Endothelial cell of umbilical vein (primary cell): ENCODE measurements at regions not wholly inside any gene's neighbourhood (a gene's known extent, or its start where the extent isn't known, plus 50 kb on each side); places are given as distances from the start of the nearest gene placed in this dataset.

Source experiments
- CTCF ChIP-seq, 2 donors: IDR thresholded peaks; 1 replicate in 1 of 2; 2 replicates in 1 of 2; pipeline ENCODE4 v1.5.1; 2011; ENCODE audit warnings: low read length in 2 of 2, mild to moderate bottlenecking in 2 of 2, moderate library complexity in 2 of 2, control low read depth in 1 of 2, inconsistent platforms in 1 of 2, low read depth in 1 of 2; ENCODE audit not compliant: insufficient read depth in 1 of 2; ENCODE audit errors: extremely low read depth in 1 of 2
- EZH2 ChIP-seq: IDR thresholded peaks from 2 replicates; pipeline ENCODE4 v1.6.1; 2012; ENCODE audit warnings: borderline replicate concordance, low read depth, mild to moderate bottlenecking, moderate library complexity, low read length, inconsistent platforms; ENCODE audit not compliant: severe bottlenecking
- MYC ChIP-seq: IDR thresholded peaks from one replicate; pipeline ENCODE4 v1.6.1; 2011; ENCODE audit warnings: mild to moderate bottlenecking, low read depth, low read length
- POLR2A ChIP-seq: IDR thresholded peaks from 2 replicates; pipeline ENCODE4 v1.6.1; 2012; ENCODE audit warnings: low read depth, mild to moderate bottlenecking, control low read depth, low read length
- POLR2AphosphoS5 ChIP-seq: IDR thresholded peaks from 2 replicates; pipeline ENCODE4 v1.6.1; 2012; ENCODE audit warnings: low read depth, mild to moderate bottlenecking, control low read depth, low read length, moderate library complexity; ENCODE audit not compliant: insufficient read depth
- TF ChIP-seq, protein P1 (sequence below): IDR thresholded peaks from 2 replicates; pipeline ENCODE4 v1.6.1; 2011; ENCODE audit not compliant: insufficient read depth, insufficient read length

- no peak for TF ChIP-seq CTCF (IDR thresholded peaks at IDR 0.05; ENCODE audit: extremely low read depth in 1 of 2, insufficient read depth in 1 of 2, low read depth in 1 of 2, low read length in 2 of 2)
- TF ChIP-seq POLR2A = no peak
- no peak for TF ChIP-seq EZH2
- TF ChIP-seq, protein P1, sequence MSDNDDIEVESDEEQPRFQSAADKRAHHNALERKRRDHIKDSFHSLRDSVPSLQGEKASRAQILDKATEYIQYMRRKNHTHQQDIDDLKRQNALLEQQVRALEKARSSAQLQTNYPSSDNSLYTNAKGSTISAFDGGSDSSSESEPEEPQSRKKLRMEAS = no peak
- no peak for TF ChIP-seq POLR2AphosphoS5
- TF ChIP-seq MYC = no peak
Observed at GRCh38 chr18:28650860-28651259, 473.9 kb upstream of the CDH2 start.
